Lower leg skin (tissue), 3 donors: ENCODE measurements at regions not wholly inside any gene's neighbourhood (a gene's known extent, or its start where the extent isn't known, plus 50 kb on each side); places are given as distances from the start of the nearest gene placed in this dataset.

Source experiments
- CTCF ChIP-seq, 3 donors: fragments of 450-650 bp; IDR thresholded peaks; one replicate each; pipeline ENCODE4 v1.5.1; 2016; ENCODE audit warnings: antibody characterized with exemption in 3 of 3, mild to moderate bottlenecking in 3 of 3, moderate library complexity in 2 of 3
- POLR2A ChIP-seq, 2 donors: fragments of 450-650 bp; IDR thresholded peaks; one replicate each; pipeline ENCODE4 v1.6.1; 2016 to 2017; ENCODE audit warnings: antibody characterized with exemption in 2 of 2, mild to moderate bottlenecking in 1 of 2, moderate library complexity in 1 of 2

GRCh38 chr2:239789711-239790110, 235.4 kb downstream of the NDUFA10 start:
- no peak for TF ChIP-seq CTCF (IDR thresholded peaks at IDR 0.05)
- TF ChIP-seq POLR2A (IDR thresholded peaks at IDR 0.05) = no peak
